MM.1S (cell line): ENCODE measurements at regions not wholly inside any gene's neighbourhood (a gene's known extent, or its start where the extent isn't known, plus 50 kb on each side); places are given as distances from the start of the nearest gene placed in this dataset.

ENCODE experiments used
- CTCF ChIP-seq: fragments of 300-600 bp; sonication (generic); IDR thresholded peaks from 2 replicates; pipeline ENCODE4 v1.5.1; 2016; ENCODE audit warnings: antibody characterized with exemption, low read length, mixed read lengths
- EZH2 ChIP-seq: fragments of 300-600 bp; sonication (generic); optimal IDR thresholded peaks from 2 replicates; pipeline ENCODE3; 2017; ENCODE audit warnings: low read depth, mild to moderate bottlenecking, antibody characterized with exemption, low read length, mixed read lengths
- EZH2phosphoT487 ChIP-seq: fragments of 300-600 bp; sonication (generic); IDR thresholded peaks from 2 replicates; pipeline ENCODE4 v1.6.1; 2018; ENCODE audit warnings: antibody characterized with exemption, low read length

GRCh38 chr13:40438999-40439797 lies 227.2 kb downstream of the FOXO1 start:
- TF ChIP-seq CTCF (no peak), EZH2 (no peak), EZH2phosphoT487 (no peak)
